ENCODE measurements at regions not wholly inside any gene's neighbourhood (a gene's known extent, or its start where the extent isn't known, plus 50 kb on each side); places are given as distances from the start of the nearest gene placed in this dataset.
A peak's percentile ranks its signal among the peaks of the same experiment; 100 is the strongest.

- H3K27me3 Mint-ChIP-seq: peaks cover 7% of the 10 kb centered on the region
- TF ChIP-seq CTCF (IDR thresholded peaks at IDR 0.05; ENCODE audit: unreplicated experiment): no peak
- H3K36me3 Mint-ChIP-seq (ENCODE audit: insufficient read depth): no peaks in the 10 kb centered on the region
- H3K4me1 Mint-ChIP-seq (ENCODE audit: low read depth): no peaks in the 10 kb centered on the region
- no peaks in the 10 kb centered on the region for H3K9me3 Mint-ChIP-seq (ENCODE audit: low read depth)
- H3K4me3 Mint-ChIP-seq (ENCODE audit: low read depth): no peak overlapping the region
- no peak for DNase-seq (ENCODE audit: low spot score, unreplicated experiment)
- no peak overlapping the region for H3K27ac Mint-ChIP-seq
Measured at GRCh38 chr2:175559613-175560012, 378.1 kb upstream of the ATP5MC3 start.

DNA sequence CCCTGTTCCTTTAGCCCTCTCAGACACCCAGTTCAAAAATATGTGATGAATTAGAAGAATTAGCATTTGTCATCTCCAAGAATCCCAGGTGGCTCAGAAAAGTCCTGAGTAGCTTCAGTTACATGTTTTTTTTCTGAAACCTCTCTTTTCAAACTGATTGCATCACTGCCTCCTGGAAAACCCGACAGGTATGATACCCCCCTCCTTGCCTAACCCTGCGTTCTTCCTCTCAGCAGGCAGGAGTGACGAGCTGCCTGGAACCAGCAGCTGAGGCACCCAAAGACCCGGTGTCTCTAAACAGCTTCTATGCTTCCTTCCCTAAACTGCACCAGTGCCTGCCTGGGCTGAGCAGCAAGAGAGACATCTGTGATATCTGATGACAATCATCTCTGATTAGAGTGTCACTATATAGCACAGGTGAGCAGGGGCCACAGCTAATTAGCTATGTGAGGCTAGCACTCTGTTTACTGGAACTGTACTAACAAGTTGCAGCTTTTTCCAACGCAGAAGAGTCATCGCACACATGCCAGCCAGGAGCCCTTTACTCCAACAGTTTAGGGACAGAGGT is 376.4 kb upstream of the ATP5MC3 start:
- no peak for DNase-seq (ENCODE audit: low spot score, unreplicated experiment)
- H3K27me3 Mint-ChIP-seq: peaks cover 7% of the 10 kb centered on the region
- no peak overlapping the region for H3K27ac Mint-ChIP-seq
- peaks cover 6% of the 10 kb centered on the region for H3K4me1 Mint-ChIP-seq (ENCODE audit: low read depth)
- no peaks in the 10 kb centered on the region for H3K36me3 Mint-ChIP-seq (ENCODE audit: insufficient read depth)
- no peaks in the 10 kb centered on the region for H3K9me3 Mint-ChIP-seq (ENCODE audit: low read depth)
- TF ChIP-seq CTCF (IDR thresholded peaks at IDR 0.05; ENCODE audit: unreplicated experiment): no peak
- H3K4me3 Mint-ChIP-seq (ENCODE audit: low read depth): no peak overlapping the region

- no peak for DNase-seq (ENCODE audit: low spot score, unreplicated experiment)
- H3K27ac Mint-ChIP-seq: peak overlapping the region; percentile 12
- peaks cover 2% of the 10 kb centered on the region for H3K9me3 Mint-ChIP-seq (ENCODE audit: low read depth)
- no peak for TF ChIP-seq CTCF (IDR thresholded peaks at IDR 0.05; ENCODE audit: unreplicated experiment)
- peaks cover 7% of the 10 kb centered on the region for H3K27me3 Mint-ChIP-seq
- no peak overlapping the region for H3K4me3 Mint-ChIP-seq (ENCODE audit: low read depth)
- H3K36me3 Mint-ChIP-seq (ENCODE audit: insufficient read depth): no peaks in the 10 kb centered on the region
- H3K4me1 Mint-ChIP-seq (ENCODE audit: low read depth): peaks cover 6% of the 10 kb centered on the region
Measured at GRCh38 chr2:175553910-175554309, 372.4 kb upstream of the ATP5MC3 start.

- TF ChIP-seq CTCF (IDR thresholded peaks at IDR 0.05; ENCODE audit: unreplicated experiment): no peak
- Mint-ChIP-seq H3K27me3 (peaks cover 7% of the 10 kb centered on the region), H3K36me3 (ENCODE audit: insufficient read depth) (no peaks in the 10 kb centered on the region), H3K4me1 (ENCODE audit: low read depth) (peaks cover 6% of the 10 kb centered on the region), H3K27ac (no peak overlapping the region), H3K4me3 (ENCODE audit: low read depth) (no peak overlapping the region), H3K9me3 (ENCODE audit: low read depth) (peaks cover 4% of the 10 kb centered on the region)
- DNase-seq (ENCODE audit: low spot score, unreplicated experiment): no peak
Measured at GRCh38 chr2:175552902-175553301, 371.4 kb upstream of the ATP5MC3 start.

DNA sequence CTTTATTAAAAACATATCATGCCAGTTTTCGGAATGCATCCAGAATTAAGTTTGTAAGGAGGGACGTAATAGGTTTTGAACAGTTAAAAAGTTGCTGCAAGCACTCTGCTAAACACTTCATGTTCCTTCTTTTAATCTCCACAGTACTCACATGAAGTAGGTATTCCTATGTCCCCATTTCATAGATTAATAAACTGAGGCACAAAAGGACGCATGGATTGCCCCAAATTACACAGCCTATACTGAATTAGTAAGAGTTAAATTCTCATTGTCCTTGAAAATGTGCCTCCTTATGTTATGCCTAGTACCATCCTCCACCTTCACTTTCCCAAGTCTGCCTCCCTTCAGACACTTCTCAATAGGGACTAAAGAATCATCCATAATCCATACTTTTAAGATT is 358.9 kb upstream of the ATP5MC3 start:
- Mint-ChIP-seq H3K4me1 (ENCODE audit: low read depth) (no peaks in the 10 kb centered on the region), H3K27me3 (no peaks in the 10 kb centered on the region), H3K9me3 (ENCODE audit: low read depth) (peaks cover 22% of the 10 kb centered on the region), H3K27ac (no peak overlapping the region), H3K36me3 (ENCODE audit: insufficient read depth) (no peaks in the 10 kb centered on the region), H3K4me3 (ENCODE audit: low read depth) (no peak overlapping the region)
- DNase-seq (ENCODE audit: low spot score, unreplicated experiment): no peak
- no peak for TF ChIP-seq CTCF (IDR thresholded peaks at IDR 0.05; ENCODE audit: unreplicated experiment)

Measured in progenitor cell of endocrine pancreas (in vitro differentiated cells).